ENCODE measurements at regions not wholly inside any gene's neighbourhood (a gene's known extent, or its start where the extent isn't known, plus 50 kb on each side); places are given as distances from the start of the nearest gene placed in this dataset.

- Histone ChIP-seq H3K4me3 (no peak overlapping the region), H3K36me3 (ENCODE audit: insufficient read depth) (no peaks in the 10 kb centered on the region), H3K27me3 (ENCODE audit: insufficient read depth) (no peaks in the 10 kb centered on the region), H4K20me1 (replicated peaks; ENCODE audit: insufficient read depth) (no peaks in the 10 kb centered on the region), H3K27ac (ENCODE audit: low read depth) (no peak overlapping the region), H3K79me2 (replicated peaks; ENCODE audit: insufficient read depth) (no peaks in the 10 kb centered on the region), H3F3A (replicated peaks; ENCODE audit: low read depth) (no peaks in the 10 kb centered on the region), H3K4me1 (ENCODE audit: insufficient read depth) (no peaks in the 10 kb centered on the region), H2AFZ (no peak overlapping the region), H3K4me2 (no peak overlapping the region), H3K9me2 (ENCODE audit: insufficient read depth) (peaks cover 3% of the 10 kb centered on the region; the same call in 1 of the 2 replicates)
- Mint-ChIP-seq H3K27me3 (ENCODE audit: insufficient read depth, low read depth, poor library complexity) (no peaks in the 10 kb centered on the region), H3K4me1 (peaks cover 2% of the 10 kb centered on the region; the same call in 1 of the 3 replicates), H3K27ac (no peak overlapping the region), H3K4me3 (no peak overlapping the region), H3K36me3 (ENCODE audit: low read depth) (no peaks in the 10 kb centered on the region), H3K9me3 (no peaks in the 10 kb centered on the region)
- ATAC-seq (no peak), DNase-seq (ENCODE audit: low spot score) (no peak)
- TF ChIP-seq EZH2 (IDR thresholded peaks at IDR 0.05; ENCODE audit: low read depth, unreplicated experiment) = no peak
- no peak for TF ChIP-seq EZH2phosphoT487 (IDR thresholded peaks at IDR 0.05; ENCODE audit: unreplicated experiment)
- no peak for TF ChIP-seq REST (IDR thresholded peaks at IDR 0.05; ENCODE audit: unreplicated experiment)
- TF ChIP-seq STAT1 (IDR thresholded peaks at IDR 0.05; ENCODE audit: unreplicated experiment) = no peak
- TF ChIP-seq NANOG (IDR thresholded peaks at IDR 0.05; ENCODE audit: borderline replicate concordance) = no peak
- no peak for TF ChIP-seq ZNF462 (CRISPR knock-in tag; IDR thresholded peaks at IDR 0.05)
- TF ChIP-seq JUNB (IDR thresholded peaks at IDR 0.05; ENCODE audit: unreplicated experiment) = no peak
- no peak for TF ChIP-seq ETS1 (IDR thresholded peaks at IDR 0.05)
- no peak for TF ChIP-seq ZNF331 (CRISPR knock-in tag; IDR thresholded peaks at IDR 0.05; ENCODE audit: low read depth)
- no peak for TF ChIP-seq CREB1 (CRISPR knock-in tag; IDR thresholded peaks at IDR 0.05; ENCODE audit: low read depth)
Observed at GRCh38 chr6:101203664-101204063, 189.8 kb upstream of the GRIK2 start.
